ENCODE measurements at regions not wholly inside any gene's neighbourhood (a gene's known extent, or its start where the extent isn't known, plus 50 kb on each side); places are given as distances from the start of the nearest gene placed in this dataset.
"Not testable (repeated sequence)": the region's sequence is repeated elsewhere in the genome, so short reads cannot be mapped to it uniquely, and the experiment has no call there.

DNA sequence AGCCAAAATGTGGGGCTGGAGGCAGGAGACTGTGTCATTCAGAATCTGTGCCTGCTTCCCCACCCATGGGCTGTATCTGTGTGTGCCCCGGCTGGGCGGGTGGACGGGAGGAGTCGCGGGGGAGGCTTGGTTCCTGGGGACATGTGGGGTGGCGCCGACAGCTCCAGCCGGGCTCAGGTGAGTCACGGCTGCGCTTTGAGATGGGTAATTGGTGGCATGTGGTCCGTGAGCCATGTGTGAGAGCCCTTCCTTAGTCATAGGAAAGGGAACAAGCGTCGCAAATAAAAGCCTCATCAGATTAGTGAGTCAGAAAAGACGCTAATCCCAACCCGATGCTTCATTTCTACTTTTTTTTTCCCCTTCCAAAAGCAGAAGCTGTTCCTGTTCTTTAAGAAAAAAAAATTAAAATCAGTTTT lies 118.6 kb upstream of the ZNF536 start:
- TF ChIP-seq CTCF (IDR thresholded peaks at IDR 0.05; ENCODE audit: borderline replicate concordance, insufficient read depth, low read depth, low read length): no peak
- no peak overlapping the region for H3K4me3 ChIP-seq (ENCODE audit: low read depth, low read length)

GRCh38 chr19:30254158-30254557 lies 118.0 kb upstream of the ZNF536 start:
- H3K4me3 ChIP-seq (ENCODE audit: low read depth, low read length): no peak overlapping the region

GRCh38 chr19:30254789-30255188 lies 117.4 kb upstream of the ZNF536 start:
- no peak overlapping the region for H3K4me3 ChIP-seq (ENCODE audit: low read depth, low read length)
- TF ChIP-seq CTCF (IDR thresholded peaks at IDR 0.05; ENCODE audit: borderline replicate concordance, insufficient read depth, low read depth, low read length): no peak

More at GRCh38 chr19:30254158-30254557, 118.0 kb upstream of the ZNF536 start:
- TF ChIP-seq CTCF (IDR thresholded peaks at IDR 0.05; ENCODE audit: borderline replicate concordance, insufficient read depth, low read depth, low read length): no peak

DNA sequence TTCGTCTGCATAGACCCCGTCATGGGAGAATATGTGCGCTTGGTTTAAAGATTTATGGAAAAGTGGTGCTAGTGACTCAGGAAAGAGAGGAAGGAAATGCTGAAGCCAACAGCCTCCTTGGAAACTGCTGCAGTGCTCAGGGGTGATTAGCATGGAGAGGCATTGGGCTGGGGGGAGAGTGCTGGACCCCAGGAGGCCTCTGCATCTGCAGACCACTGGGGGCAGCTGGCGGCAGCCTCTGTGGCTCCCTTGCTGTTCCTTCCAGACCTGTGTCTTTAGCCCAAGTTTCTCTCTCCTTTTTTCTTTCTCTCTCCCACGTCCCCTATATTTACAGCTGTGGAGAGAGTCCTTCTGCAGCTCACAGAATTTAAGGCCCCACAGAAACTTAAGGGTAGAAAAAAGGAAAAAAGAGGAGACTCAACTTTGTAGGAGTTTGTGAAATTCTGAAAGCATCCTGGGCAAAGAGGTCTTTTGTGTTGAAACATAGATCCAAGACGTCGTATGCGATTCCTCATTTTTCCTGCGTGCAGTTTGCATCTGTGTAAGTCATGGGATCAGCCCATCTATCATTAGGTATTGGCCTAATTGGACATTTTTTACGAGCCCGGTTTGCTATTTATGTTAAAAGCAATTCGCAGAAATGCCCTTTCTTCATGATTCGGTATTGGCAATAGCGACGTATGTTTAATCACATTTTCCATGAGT lies 116.2 kb upstream of the ZNF536 start:
- no peak for TF ChIP-seq CTCF (IDR thresholded peaks at IDR 0.05; ENCODE audit: borderline replicate concordance, insufficient read depth, low read depth, low read length)
- H3K4me3 ChIP-seq (ENCODE audit: low read depth, low read length): no peak overlapping the region

DNA sequence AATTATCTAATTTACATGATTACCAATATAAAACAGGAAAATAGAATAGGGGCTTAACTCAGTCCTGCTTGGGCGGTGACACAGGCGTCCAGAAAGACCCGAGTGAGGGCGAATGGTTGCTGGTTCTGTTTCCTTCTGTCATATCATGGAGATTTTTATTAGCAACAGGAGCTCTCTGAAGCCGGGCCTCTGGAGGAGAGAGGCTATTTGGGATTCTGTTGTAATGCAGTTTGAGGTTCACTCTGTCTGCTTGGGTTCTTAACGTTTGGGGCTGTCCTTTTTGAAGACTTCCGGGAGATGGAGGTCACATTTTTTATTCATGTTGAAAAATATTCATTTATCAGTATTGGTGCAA lies 115.7 kb upstream of the ZNF536 start:
- TF ChIP-seq CTCF (IDR thresholded peaks at IDR 0.05; ENCODE audit: borderline replicate concordance, insufficient read depth, low read depth, low read length): no peak
- H3K4me3 ChIP-seq (ENCODE audit: low read depth, low read length): no peak overlapping the region

- H3K4me3 ChIP-seq (ENCODE audit: low read depth, low read length): no peak overlapping the region
- no peak for TF ChIP-seq CTCF (IDR thresholded peaks at IDR 0.05; ENCODE audit: borderline replicate concordance, insufficient read depth, low read depth, low read length)
Observed at GRCh38 chr19:30263830-30264381, 108.3 kb upstream of the ZNF536 start.

DNA sequence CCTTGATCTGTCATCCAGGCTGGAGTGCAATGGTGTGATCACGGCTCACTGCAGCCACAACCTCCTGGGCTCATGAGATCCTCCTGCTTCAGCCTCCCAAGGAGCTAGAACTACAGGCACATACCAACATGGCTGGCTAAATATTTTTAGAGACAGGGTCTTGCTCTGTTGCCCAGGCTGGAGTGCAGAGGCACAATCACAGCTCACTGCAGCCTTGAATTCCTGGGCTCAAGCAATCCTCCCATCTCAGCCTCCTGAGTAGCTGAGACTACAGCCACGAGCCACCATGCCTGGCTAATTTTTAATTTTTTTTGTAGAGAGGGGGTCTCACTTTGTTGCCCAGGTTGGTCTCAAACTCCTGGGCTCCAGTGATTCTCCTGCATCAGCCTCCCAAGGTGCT lies 106.3 kb upstream of the ZNF536 start:
- not testable (repeated sequence) for H3K4me3 ChIP-seq (ENCODE audit: low read depth, low read length)
